HepG2 (cell line): ENCODE measurements at regions not wholly inside any gene's neighbourhood (a gene's known extent, or its start where the extent isn't known, plus 50 kb on each side); places are given as distances from the start of the nearest gene placed in this dataset.

Source experiments
- ATAC-seq: fragments of 200-7000 bp; cut with Tn5 transposase; 3 replicates; pipeline ENCODE4 v1.9.1; 2020; ENCODE audit warnings: mild to moderate bottlenecking, moderate library complexity
- BruUV-seq: library from RNA; stranded (reverse); fragments of 400-500 nt; replicated peaks from 2 replicates; lab custom pipeline; 2021; lab: Mats Ljungman, UMichigan
- CTCF ChIA-PET: fragments of 300-600 bp; formaldehyde crosslinking; extraction: SDS; loops from one replicate; lab custom pipeline; 2021; ENCODE audit warnings: low total read pairs, inconsistent platforms, low intra/inter-chr PET ratio; lab: Yijun Ruan, JAX
- POLR2A ChIA-PET: fragments of 350-600 bp; sonication (Branson Sonifier 250); formaldehyde crosslinking; loops from one replicate; lab custom pipeline; 2020; ENCODE audit warnings: antibody characterized with exemption, inconsistent platforms; lab: Yijun Ruan, JAX
- DNase-seq: peaks from one replicate; pipeline ENCODE4 v3.0.0-alpha.2; 2015; ENCODE audit warnings: low spot score
- FAIRE-seq: peaks from 3 replicates; lab custom pipeline; 2011; peaks lifted over from hg19 to GRCh38; lab: Jason Lieb, UNC
- H2AFZ ChIP-seq: one replicate; pipeline ENCODE4 v1.6.1; 2011; ENCODE audit warnings: low read length, inconsistent platforms
- H3K27ac ChIP-seq: fragments of 300-600 bp; 3 replicates; pipeline ENCODE4 v1.8.0; 2011; ENCODE audit warnings: mixed run types, mild to moderate bottlenecking, mixed read lengths, low read length, inconsistent platforms; ENCODE audit not compliant: insufficient read depth; ENCODE audit errors: extremely low read length
- H3K27me3 ChIP-seq, 2 experiments: fragments of 200-600 bp in 1 of 2; 2 replicates in 1 of 2; 3 replicates in 1 of 2; pipeline versions ENCODE4 v1.6.0 to v1.8.0; 2011; ENCODE audit warnings: low read length in 2 of 2, mild to moderate bottlenecking in 2 of 2, moderate library complexity in 2 of 2, inconsistent platforms in 1 of 2; ENCODE audit not compliant: insufficient read depth in 2 of 2, control insufficient read depth in 1 of 2
- H3K36me3 ChIP-seq, 2 experiments: fragments of 200-600 bp in 1 of 2; replicated peaks in 1 of 2; 2 replicates in 1 of 2; 3 replicates in 1 of 2; pipeline versions ENCODE4 v1.5.1 to v1.8.0; 2011; ENCODE audit warnings: low read length in 2 of 2, inconsistent platforms in 1 of 2; ENCODE audit not compliant: insufficient read depth in 2 of 2, control insufficient read depth in 1 of 2
- H3K4me1 ChIP-seq: 2 replicates; pipeline ENCODE4 v1.5.1; 2012; ENCODE audit warnings: low read length, inconsistent platforms; ENCODE audit not compliant: insufficient read depth
- H3K4me2 ChIP-seq: 2 replicates; pipeline ENCODE4 v1.6.0; 2011; ENCODE audit warnings: low read depth, low read length, inconsistent platforms
- H3K4me3 ChIP-seq, 3 experiments: fragments of 200-600 bp in 1 of 3; sonication (generic), shearing (Covaris generic) in 1 of 3; replicated peaks in 1 of 3; 2 replicates each; pipeline ENCODE4 v1.5.1; 2011 to 2016; ENCODE audit warnings: low read length in 3 of 3, inconsistent platforms in 2 of 3, low read depth in 2 of 3, mild to moderate bottlenecking in 2 of 3, control low read depth in 1 of 3, mixed read lengths in 1 of 3; ENCODE audit not compliant: insufficient read depth in 1 of 3
- H3K79me2 ChIP-seq: one replicate; pipeline ENCODE4 v1.6.1; 2011; ENCODE audit warnings: low read length, inconsistent platforms; ENCODE audit not compliant: insufficient read depth
- H3K9ac ChIP-seq: 2 replicates; pipeline ENCODE4 v1.6.0; 2011; ENCODE audit warnings: mild to moderate bottlenecking, low read depth, low read length, inconsistent platforms; ENCODE audit not compliant: insufficient read depth
- H3K9me3 ChIP-seq: 2 replicates; pipeline ENCODE4 v1.5.1; 2012; ENCODE audit warnings: mild to moderate bottlenecking, low read length
- H4K20me1 ChIP-seq: 2 replicates; pipeline ENCODE4 v1.6.0; 2011; ENCODE audit warnings: inconsistent platforms, mild to moderate bottlenecking, low read length, moderate library complexity; ENCODE audit not compliant: insufficient read depth
- ARNTL ChIP-seq: sonication (generic); formaldehyde crosslinking; IDR thresholded peaks from 2 replicates; pipeline ENCODE4 v1.4.0; 2020; ENCODE audit warnings: mild to moderate bottlenecking, missing genetic modification reagents
- CENPBD1 ChIP-seq: sonication (generic); formaldehyde crosslinking; IDR thresholded peaks from 2 replicates; pipeline ENCODE4 v1.8.0; 2022; ENCODE audit warnings: missing genetic modification reagents, low read depth, mild to moderate bottlenecking, borderline replicate concordance
- GABPB1 ChIP-seq: IDR thresholded peaks from 2 replicates; pipeline ENCODE4 v1.6.1; 2016; ENCODE audit warnings: mild to moderate bottlenecking, missing genetic modification reagents, moderate library complexity, missing compliant biosample characterization
- GATAD1 ChIP-seq: IDR thresholded peaks from 2 replicates; pipeline ENCODE4 v1.6.1; 2016; ENCODE audit warnings: missing genetic modification reagents, missing compliant biosample characterization
- HHEX ChIP-seq: IDR thresholded peaks from 2 replicates; pipeline ENCODE4 v1.6.1; 2016; ENCODE audit warnings: control low read depth
- ISX ChIP-seq: sonication (generic); formaldehyde crosslinking; conservative IDR thresholded peaks from 2 replicates; pipeline ENCODE4 v1.5.0; 2020; ENCODE audit warnings: missing genetic modification reagents
- MAFF ChIP-seq: IDR thresholded peaks from 2 replicates; pipeline ENCODE4 v1.6.1; 2011; ENCODE audit warnings: low read depth, low read length, improper control_type of control experiment
- MED13 ChIP-seq: sonication (generic); formaldehyde crosslinking; IDR thresholded peaks from 2 replicates; pipeline ENCODE4 v1.5.0; 2020; ENCODE audit warnings: missing genetic modification reagents
- NKX3-1 ChIP-seq: sonication (generic); formaldehyde crosslinking; IDR thresholded peaks from 2 replicates; pipeline ENCODE4 v1.5.0; 2020; ENCODE audit warnings: missing genetic modification reagents
- PRPF4 ChIP-seq: fragments of 200-400 bp; formaldehyde crosslinking; IDR thresholded peaks from 2 replicates; pipeline ENCODE4 v1.6.1; 2016; ENCODE audit warnings: low read length, low read depth; ENCODE audit not compliant: poor library complexity, severe bottlenecking
- SNAPC2 ChIP-seq: sonication (generic); formaldehyde crosslinking; IDR thresholded peaks from 2 replicates; pipeline ENCODE4 v1.8.1; 2022; ENCODE audit warnings: mild to moderate bottlenecking, missing genetic modification reagents
- SP5 ChIP-seq: IDR thresholded peaks from 2 replicates; pipeline ENCODE4 v1.6.1; 2016; ENCODE audit warnings: low read depth, borderline replicate concordance
- SRSF9 ChIP-seq: fragments of 200-400 bp; formaldehyde crosslinking; IDR thresholded peaks from 2 replicates; pipeline ENCODE4 v1.6.1; 2018; ENCODE audit warnings: borderline replicate concordance, mild to moderate bottlenecking, low read depth, low read length; ENCODE audit not compliant: insufficient read depth, poor library complexity, severe bottlenecking
- SRY ChIP-seq: sonication (generic); formaldehyde crosslinking; IDR thresholded peaks from 2 replicates; pipeline ENCODE4 v1.8.0; 2022; ENCODE audit warnings: mild to moderate bottlenecking, missing genetic modification reagents
- USF2 ChIP-seq, 2 experiments: sonication (generic) in 1 of 2; formaldehyde crosslinking in 1 of 2; IDR thresholded peaks; 2 replicates each; pipeline versions ENCODE4 v1.5.1 to v1.6.1; 2011 to 2020; ENCODE audit warnings: borderline replicate concordance in 1 of 2, low read depth in 1 of 2, low read length in 1 of 2, mild to moderate bottlenecking in 1 of 2, missing genetic modification reagents in 1 of 2, moderate library complexity in 1 of 2
- ZBTB4 ChIP-seq: sonication (generic); formaldehyde crosslinking; IDR thresholded peaks from 2 replicates; pipeline ENCODE4 v1.4.0; 2020; ENCODE audit warnings: missing genetic modification reagents, mild to moderate bottlenecking, borderline replicate concordance
- ZBTB7B ChIP-seq: sonication (generic); formaldehyde crosslinking; IDR thresholded peaks from 2 replicates; pipeline ENCODE4 v1.4.0; 2020; ENCODE audit warnings: missing genetic modification reagents
- ZNF12 ChIP-seq: sonication (generic); formaldehyde crosslinking; IDR thresholded peaks from 2 replicates; pipeline ENCODE4 v1.5.0; 2020; ENCODE audit warnings: missing genetic modification reagents
- ZNF652 ChIP-seq: IDR thresholded peaks from 2 replicates; pipeline ENCODE4 v1.6.1; 2016; ENCODE audit warnings: low read depth, borderline replicate concordance
- ZNF83 ChIP-seq: sonication (generic); formaldehyde crosslinking; IDR thresholded peaks from 2 replicates; pipeline ENCODE4 v1.4.0; 2020; ENCODE audit warnings: missing genetic modification reagents, mild to moderate bottlenecking, borderline replicate concordance
- WGBS: methylation state at CpG from one replicate; pipeline ENCODE4 v1.1.6; 2017; ENCODE audit warnings: low lambda C conversion rate; 5-methylcytosine and 5-hydroxymethylcytosine counted together
- in situ Hi-C: cut with HindIII; loops from 2 replicates; pipeline ENCODE4 v1.10.0; 2017; ENCODE audit warnings: low pct_unique_long_range_greater_than_20kb; ENCODE audit not compliant: extremely low pct_ligation_motif_present
- intact Hi-C: fragments of 100-400 bp; cut with micrococcal nuclease; formaldehyde crosslinking; loops from one replicate; pipeline ENCODE4 v1.10.0; 2022; ENCODE audit not compliant: unreplicated experiment

GRCh38 chr4:122555216-122555615 lies 65.7 kb downstream of the IL21 start:
- Histone ChIP-seq H4K20me1 (no peaks in the 10 kb centered on the region), H3K27me3 (no peaks in the 10 kb centered on the region), H2AFZ (no peak overlapping the region), H3K36me3 (no peaks in the 10 kb centered on the region), H3K4me3 (no peak overlapping the region), H3K9me3 (no peaks in the 10 kb centered on the region), H3K4me2 (no peak overlapping the region), H3K4me1 (no peaks in the 10 kb centered on the region), H3K79me2 (no peaks in the 10 kb centered on the region), H3K27ac (no peak overlapping the region), H3K9ac (no peak overlapping the region)
- in situ Hi-C loops (no loop called here), intact Hi-C loops (no loop called here)
- FAIRE-seq (no peak), DNase-seq (no peak), ATAC-seq (no peak)
- ChIA-PET CTCF (no interaction called here), POLR2A (no interaction called here)
- WGBS: 37% methylated on average over 2 of the region's 2 CpGs
- no peak for TF ChIP-seq SNAPC2 (CRISPR knock-in tag)
- TF ChIP-seq NKX3-1 (CRISPR knock-in tag): no peak
- no peak for TF ChIP-seq SRSF9
- no peak for TF ChIP-seq SP5
- no peak for TF ChIP-seq CENPBD1
- no peak for TF ChIP-seq USF2 (IDR thresholded peaks at IDR 0.05; ENCODE audit: low read depth, low read length)
- TF ChIP-seq USF2 (CRISPR knock-in tag; IDR thresholded peaks at IDR 0.05; ENCODE audit: borderline replicate concordance): no peak
- TF ChIP-seq SRY (CRISPR knock-in tag): no peak
- TF ChIP-seq ZNF652: no peak
- no peak for TF ChIP-seq ZNF83 (CRISPR knock-in tag)
- TF ChIP-seq HHEX (CRISPR knock-in tag): no peak
- TF ChIP-seq GABPB1 (CRISPR knock-in tag): no peak
- TF ChIP-seq ZNF12 (CRISPR knock-in tag): no peak
- TF ChIP-seq MED13: no peak
- no peak for TF ChIP-seq MAFF
- TF ChIP-seq PRPF4: no peak
- no peak for TF ChIP-seq GATAD1 (CRISPR knock-in tag)
- TF ChIP-seq ISX: no peak
- TF ChIP-seq ZBTB7B (CRISPR knock-in tag): no peak
- TF ChIP-seq ARNTL: no peak
- no peak for TF ChIP-seq ZBTB4 (CRISPR knock-in tag)
- BruUV-seq: no TSS peak
